ENCODE measurements at regions not wholly inside any gene's neighbourhood (a gene's known extent, or its start where the extent isn't known, plus 50 kb on each side); places are given as distances from the start of the nearest gene placed in this dataset.

- DNase-seq: no peak
- intact Hi-C loops (cut with micrococcal nuclease): no loop called here
Observed at GRCh38 chr4:24144381-24144780, 254.5 kb upstream of the PPARGC1A start.

GRCh38 chr4:24143741-24144140 lies 253.9 kb upstream of the PPARGC1A start:
- DNase-seq: no peak
- H3K27me3 ChIP-seq (ENCODE audit: control insufficient read depth, insufficient read depth, low read length): no peaks in the 10 kb centered on the region
- intact Hi-C loops (cut with micrococcal nuclease): no loop called here
- no peak overlapping the region for H3K4me3 ChIP-seq (ENCODE audit: low read length)
- WGBS (ENCODE audit: insufficient coverage): 65% methylated on average over 3 of the region's 3 CpGs
- H3K36me3 ChIP-seq (ENCODE audit: control insufficient read depth, insufficient read depth, low read length): no peaks in the 10 kb centered on the region
- no peak for ATAC-seq
- H3K4me1 ChIP-seq (ENCODE audit: control insufficient read depth, insufficient read depth, low read length): no peaks in the 10 kb centered on the region
- no peaks in the 10 kb centered on the region for H3K36me3 Mint-ChIP-seq
- H3K27me3 Mint-ChIP-seq (ENCODE audit: low read depth in 2 of 2): no peaks in the 10 kb centered on the region
- H3K4me3 Mint-ChIP-seq: no peak overlapping the region
- H3K27ac ChIP-seq (ENCODE audit: low read length): no peak overlapping the region
- no peak overlapping the region for H3K27ac Mint-ChIP-seq
- H3K9me3 Mint-ChIP-seq: peaks cover 2 to 6% of the 10 kb centered on the region in 2 donors
- TF ChIP-seq, protein P1, sequence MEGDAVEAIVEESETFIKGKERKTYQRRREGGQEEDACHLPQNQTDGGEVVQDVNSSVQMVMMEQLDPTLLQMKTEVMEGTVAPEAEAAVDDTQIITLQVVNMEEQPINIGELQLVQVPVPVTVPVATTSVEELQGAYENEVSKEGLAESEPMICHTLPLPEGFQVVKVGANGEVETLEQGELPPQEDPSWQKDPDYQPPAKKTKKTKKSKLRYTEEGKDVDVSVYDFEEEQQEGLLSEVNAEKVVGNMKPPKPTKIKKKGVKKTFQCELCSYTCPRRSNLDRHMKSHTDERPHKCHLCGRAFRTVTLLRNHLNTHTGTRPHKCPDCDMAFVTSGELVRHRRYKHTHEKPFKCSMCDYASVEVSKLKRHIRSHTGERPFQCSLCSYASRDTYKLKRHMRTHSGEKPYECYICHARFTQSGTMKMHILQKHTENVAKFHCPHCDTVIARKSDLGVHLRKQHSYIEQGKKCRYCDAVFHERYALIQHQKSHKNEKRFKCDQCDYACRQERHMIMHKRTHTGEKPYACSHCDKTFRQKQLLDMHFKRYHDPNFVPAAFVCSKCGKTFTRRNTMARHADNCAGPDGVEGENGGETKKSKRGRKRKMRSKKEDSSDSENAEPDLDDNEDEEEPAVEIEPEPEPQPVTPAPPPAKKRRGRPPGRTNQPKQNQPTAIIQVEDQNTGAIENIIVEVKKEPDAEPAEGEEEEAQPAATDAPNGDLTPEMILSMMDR (IDR thresholded peaks at IDR 0.05): no peak
- peaks cover 3% of the 10 kb centered on the region for H3K9me3 ChIP-seq (ENCODE audit: control insufficient read depth, insufficient read depth, low read length)
- H3K4me1 Mint-ChIP-seq: no peaks in the 10 kb centered on the region

More at GRCh38 chr4:24144381-24144780, 254.5 kb upstream of the PPARGC1A start:
- Histone ChIP-seq H3K4me1 (ENCODE audit: control insufficient read depth, insufficient read depth, low read length) (no peaks in the 10 kb centered on the region), H3K4me3 (ENCODE audit: low read length) (no peak overlapping the region), H3K27me3 (ENCODE audit: control insufficient read depth, insufficient read depth, low read length) (no peaks in the 10 kb centered on the region), H3K27ac (ENCODE audit: low read length) (no peak overlapping the region), H3K36me3 (ENCODE audit: control insufficient read depth, insufficient read depth, low read length) (no peaks in the 10 kb centered on the region), H3K9me3 (ENCODE audit: control insufficient read depth, insufficient read depth, low read length) (peaks cover 3% of the 10 kb centered on the region)
- 68% methylated on average over 5 of the region's 5 CpGs for WGBS (ENCODE audit: insufficient coverage)
- no peak for ATAC-seq
- peaks cover 2 to 7% of the 10 kb centered on the region in 2 donors for H3K9me3 Mint-ChIP-seq
- no peaks in the 10 kb centered on the region for H3K27me3 Mint-ChIP-seq (ENCODE audit: low read depth in 2 of 2)
- no peak overlapping the region for H3K27ac Mint-ChIP-seq
- TF ChIP-seq, protein P1 (IDR thresholded peaks at IDR 0.05): no peak
- no peaks in the 10 kb centered on the region for H3K36me3 Mint-ChIP-seq
- no peaks in the 10 kb centered on the region for H3K4me1 Mint-ChIP-seq
- H3K4me3 Mint-ChIP-seq: no peak overlapping the region

DNA sequence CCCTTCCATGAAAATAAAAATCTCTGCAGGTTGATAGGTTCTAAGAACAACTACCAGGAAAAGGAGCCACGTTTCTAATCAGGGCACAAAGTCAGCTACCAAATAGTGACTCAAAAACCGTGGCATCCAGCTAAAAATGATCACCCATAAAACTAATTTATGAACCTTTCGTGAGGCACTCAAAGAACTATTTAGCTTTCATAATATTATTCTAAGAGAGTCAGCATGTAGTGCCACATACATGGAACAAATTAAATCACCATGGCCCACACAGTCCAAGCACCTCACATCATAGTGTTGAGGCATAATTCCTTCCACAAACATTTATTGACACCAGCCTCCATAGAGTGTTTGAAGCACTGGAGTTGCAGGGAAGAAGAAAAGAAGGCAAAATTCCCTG lies 252.0 kb upstream of the PPARGC1A start:
- H3K4me3 Mint-ChIP-seq: no peak overlapping the region
- peaks cover 0 to 4% of the 10 kb centered on the region in 2 donors for H3K9me3 Mint-ChIP-seq
- intact Hi-C loops (cut with micrococcal nuclease): no loop called here
- Histone ChIP-seq H3K4me1 (ENCODE audit: control insufficient read depth, insufficient read depth, low read length) (no peaks in the 10 kb centered on the region), H3K4me3 (ENCODE audit: low read length) (no peak overlapping the region), H3K27ac (ENCODE audit: low read length) (no peak overlapping the region), H3K27me3 (ENCODE audit: control insufficient read depth, insufficient read depth, low read length) (no peaks in the 10 kb centered on the region), H3K36me3 (ENCODE audit: control insufficient read depth, insufficient read depth, low read length) (no peaks in the 10 kb centered on the region), H3K9me3 (ENCODE audit: control insufficient read depth, insufficient read depth, low read length) (peaks cover 3% of the 10 kb centered on the region)
- H3K27me3 Mint-ChIP-seq (ENCODE audit: low read depth in 2 of 2): no peaks in the 10 kb centered on the region
- no peaks in the 10 kb centered on the region for H3K36me3 Mint-ChIP-seq
- no peak overlapping the region for H3K27ac Mint-ChIP-seq
- TF ChIP-seq, protein P1 (IDR thresholded peaks at IDR 0.05): no peak
- WGBS (ENCODE audit: insufficient coverage): 65% methylated on average over 3 of the region's 3 CpGs
- H3K4me1 Mint-ChIP-seq: no peaks in the 10 kb centered on the region
- ATAC-seq (no peak), DNase-seq (no peak)

DNA sequence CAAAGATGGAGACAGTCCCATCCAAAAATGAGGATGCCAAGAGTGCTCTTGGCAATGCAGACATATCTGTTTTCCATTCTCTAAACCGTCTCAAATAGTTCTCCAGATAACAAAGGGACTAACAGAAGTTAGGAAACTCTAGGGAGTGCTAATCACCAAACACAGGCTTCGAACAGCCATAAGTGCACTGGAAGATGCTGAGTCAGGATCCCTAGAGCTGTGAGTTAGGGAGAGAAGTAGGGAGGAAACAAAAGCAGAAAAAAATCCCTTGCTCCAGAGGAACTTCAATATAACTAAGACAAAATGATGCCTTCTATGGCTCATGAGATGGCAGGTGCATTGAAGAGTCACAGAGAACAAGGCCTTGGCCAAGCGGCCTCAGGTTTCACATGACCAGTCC lies 251.0 kb upstream of the PPARGC1A start:
- Mint-ChIP-seq H3K4me1 (no peaks in the 10 kb centered on the region), H3K4me3 (no peak overlapping the region), H3K27me3 (ENCODE audit: low read depth in 2 of 2) (no peaks in the 10 kb centered on the region), H3K9me3 (peaks cover 2 to 4% of the 10 kb centered on the region in 2 donors), H3K36me3 (no peaks in the 10 kb centered on the region), H3K27ac (no peak overlapping the region)
- H3K4me1 ChIP-seq (ENCODE audit: control insufficient read depth, insufficient read depth, low read length): no peaks in the 10 kb centered on the region
- H3K4me3 ChIP-seq (ENCODE audit: low read length): no peak overlapping the region
- TF ChIP-seq, protein P1 (IDR thresholded peaks at IDR 0.05): no peak
- WGBS (ENCODE audit: insufficient coverage): 73% methylated on average over 3 of the region's 3 CpGs
- no peak for ATAC-seq
- H3K9me3 ChIP-seq (ENCODE audit: control insufficient read depth, insufficient read depth, low read length): peaks cover 3% of the 10 kb centered on the region
- no peaks in the 10 kb centered on the region for H3K36me3 ChIP-seq (ENCODE audit: control insufficient read depth, insufficient read depth, low read length)
- H3K27me3 ChIP-seq (ENCODE audit: control insufficient read depth, insufficient read depth, low read length): no peaks in the 10 kb centered on the region
- intact Hi-C loops (cut with micrococcal nuclease): no loop called here
- no peak for DNase-seq
- H3K27ac ChIP-seq (ENCODE audit: low read length): no peak overlapping the region
